ENCODE measurements at regions not wholly inside any gene's neighbourhood (a gene's known extent, or its start where the extent isn't known, plus 50 kb on each side); places are given as distances from the start of the nearest gene placed in this dataset.

DNA sequence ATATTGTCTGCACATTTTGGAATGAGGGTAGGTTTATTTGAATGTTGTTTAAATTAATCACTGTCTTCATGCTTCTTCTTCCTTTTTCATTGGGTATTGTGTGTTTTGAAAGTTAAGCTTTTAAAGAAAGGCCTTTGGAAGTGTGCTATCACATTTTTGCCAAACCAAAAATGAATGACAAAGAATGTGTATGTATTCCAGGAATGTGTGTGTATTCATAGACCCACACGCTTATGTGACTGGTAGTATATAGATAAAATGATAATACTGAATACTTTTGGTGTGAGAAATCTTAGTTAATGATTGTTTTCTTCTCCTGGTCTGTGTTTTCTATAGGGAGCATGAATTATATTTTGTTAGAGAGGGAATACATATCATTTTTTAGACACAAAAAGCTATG, 404.4 kb downstream of the TLL1 start:
- DNase-seq: no peak
- no peaks in the 10 kb centered on the region for H3K9me2 ChIP-seq (replicated peaks; ENCODE audit: insufficient read depth, low read length)

DNA sequence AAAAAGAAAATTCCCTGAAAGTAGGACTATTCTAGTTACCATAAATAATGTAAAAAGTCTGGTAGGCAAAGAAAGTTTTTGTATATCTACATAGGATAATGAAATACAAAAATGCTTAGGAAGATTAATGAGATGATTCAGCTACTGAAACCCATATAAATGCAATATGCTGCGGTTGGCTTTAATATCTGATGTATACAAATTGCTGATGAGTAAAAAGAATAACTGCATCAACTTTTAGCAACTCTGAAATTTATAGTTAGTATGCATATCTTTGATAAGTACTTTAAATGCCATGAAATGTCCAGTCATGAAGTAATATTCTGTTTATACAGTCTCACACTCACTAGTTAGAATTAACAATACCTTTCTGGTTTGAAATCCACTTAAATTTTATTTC, 404.8 kb downstream of the TLL1 start:
- Histone ChIP-seq H3K4me2 (ENCODE audit: low read depth, low read length, poor library complexity, severe bottlenecking) (no peak overlapping the region), H2AFZ (ENCODE audit: low read length) (no peak overlapping the region), H3K79me2 (ENCODE audit: low read length) (no peaks in the 10 kb centered on the region), H4K20me1 (ENCODE audit: insufficient read depth, low read depth, low read length) (no peaks in the 10 kb centered on the region), H3K9me3 (ENCODE audit: low read length) (peaks cover 26% of the 10 kb centered on the region), H3K27me3 (ENCODE audit: low read length) (no peaks in the 10 kb centered on the region), H3K36me3 (ENCODE audit: insufficient read depth, low read length) (no peaks in the 10 kb centered on the region), H3K9me2 (replicated peaks; ENCODE audit: insufficient read depth, low read length) (no peaks in the 10 kb centered on the region), H3K27ac (ENCODE audit: low read length) (no peak overlapping the region), H3K4me1 (ENCODE audit: low read length) (no peaks in the 10 kb centered on the region), H3K4me3 (ENCODE audit: low read length) (no peak overlapping the region), H3K9ac (ENCODE audit: low read length) (no peak overlapping the region)
- DNase-seq: no peak

More for the DNA sequence above, 404.4 kb downstream of the TLL1 start:
- Histone ChIP-seq H3K4me1 (ENCODE audit: low read length) (no peaks in the 10 kb centered on the region), H3K27me3 (ENCODE audit: low read length) (no peaks in the 10 kb centered on the region), H3K79me2 (ENCODE audit: low read length) (no peaks in the 10 kb centered on the region), H2AFZ (ENCODE audit: low read length) (no peak overlapping the region), H3K4me3 (ENCODE audit: low read length) (no peak overlapping the region), H3K9ac (ENCODE audit: low read length) (no peak overlapping the region), H3K27ac (ENCODE audit: low read length) (no peak overlapping the region), H3K4me2 (ENCODE audit: low read depth, low read length, poor library complexity, severe bottlenecking) (no peak overlapping the region), H3K36me3 (ENCODE audit: insufficient read depth, low read length) (no peaks in the 10 kb centered on the region), H4K20me1 (ENCODE audit: insufficient read depth, low read depth, low read length) (no peaks in the 10 kb centered on the region), H3K9me3 (ENCODE audit: low read length) (peaks cover 22% of the 10 kb centered on the region)

DNA sequence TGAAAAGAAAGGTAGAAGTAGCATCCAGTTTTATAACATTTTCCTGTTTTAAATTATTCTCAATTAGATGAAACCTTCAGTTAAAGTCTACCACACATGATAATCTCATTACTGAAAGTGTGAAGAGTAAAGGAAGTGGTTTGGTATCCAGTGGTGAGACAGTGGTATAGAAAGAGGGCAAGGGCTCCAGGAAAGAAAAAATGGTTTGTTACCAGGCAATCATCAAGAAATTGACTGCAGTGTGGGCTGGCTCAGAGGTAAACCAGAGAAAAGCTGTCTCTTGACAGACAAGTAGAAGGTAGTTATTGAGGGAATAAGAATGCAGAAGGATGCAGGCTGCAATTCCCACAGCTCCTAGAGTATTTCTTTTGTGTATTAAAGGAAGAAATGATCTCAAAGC, 406.2 kb downstream of the TLL1 start:
- H3K9ac ChIP-seq (ENCODE audit: low read length): no peak overlapping the region
- H3K9me3 ChIP-seq (ENCODE audit: low read length): peaks cover 35% of the 10 kb centered on the region
- no peaks in the 10 kb centered on the region for H3K36me3 ChIP-seq (ENCODE audit: insufficient read depth, low read length)
- DNase-seq: no peak
- H2AFZ ChIP-seq (ENCODE audit: low read length): no peak overlapping the region
- no peaks in the 10 kb centered on the region for H3K27me3 ChIP-seq (ENCODE audit: low read length)
- H3K4me1 ChIP-seq (ENCODE audit: low read length): no peaks in the 10 kb centered on the region
- H3K4me2 ChIP-seq (ENCODE audit: low read depth, low read length, poor library complexity, severe bottlenecking): no peak overlapping the region
- no peaks in the 10 kb centered on the region for H3K9me2 ChIP-seq (replicated peaks; ENCODE audit: insufficient read depth, low read length)
- no peaks in the 10 kb centered on the region for H4K20me1 ChIP-seq (ENCODE audit: insufficient read depth, low read depth, low read length)
- H3K27ac ChIP-seq (ENCODE audit: low read length): no peak overlapping the region
- H3K79me2 ChIP-seq (ENCODE audit: low read length): no peaks in the 10 kb centered on the region
- H3K4me3 ChIP-seq (ENCODE audit: low read length): no peak overlapping the region

DNA sequence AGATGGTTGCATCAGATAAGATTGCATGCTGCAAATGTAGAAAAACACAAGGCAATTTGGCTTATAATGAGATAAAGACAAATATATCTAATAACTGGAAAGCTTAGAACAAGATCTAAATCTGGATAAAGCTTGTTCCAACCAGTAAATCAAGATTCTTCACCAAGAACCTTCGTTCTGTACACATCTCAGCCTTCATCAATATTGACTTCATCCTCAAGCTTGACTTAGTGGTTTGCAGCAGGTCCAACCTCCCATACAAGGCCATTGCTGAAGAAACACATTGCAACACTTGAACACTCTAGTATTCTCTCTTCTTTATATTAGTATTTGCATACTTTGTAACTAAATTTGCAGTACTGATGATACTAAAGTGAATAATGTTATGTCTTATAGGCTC, 407.6 kb downstream of the TLL1 start:
- H3K9ac ChIP-seq (ENCODE audit: low read length): no peak overlapping the region
- no peak overlapping the region for H3K4me3 ChIP-seq (ENCODE audit: low read length)
- H3K79me2 ChIP-seq (ENCODE audit: low read length): no peaks in the 10 kb centered on the region
- no peaks in the 10 kb centered on the region for H3K4me1 ChIP-seq (ENCODE audit: low read length)
- H3K4me2 ChIP-seq (ENCODE audit: low read depth, low read length, poor library complexity, severe bottlenecking): no peak overlapping the region
- no peak overlapping the region for H2AFZ ChIP-seq (ENCODE audit: low read length)
- H3K36me3 ChIP-seq (ENCODE audit: insufficient read depth, low read length): no peaks in the 10 kb centered on the region
- DNase-seq: no peak
- H3K9me2 ChIP-seq (replicated peaks; ENCODE audit: insufficient read depth, low read length): no peaks in the 10 kb centered on the region
- no peaks in the 10 kb centered on the region for H3K27me3 ChIP-seq (ENCODE audit: low read length)
- no peak overlapping the region for H3K27ac ChIP-seq (ENCODE audit: low read length)
- peaks cover 41% of the 10 kb centered on the region for H3K9me3 ChIP-seq (ENCODE audit: low read length)
- no peaks in the 10 kb centered on the region for H4K20me1 ChIP-seq (ENCODE audit: insufficient read depth, low read depth, low read length)

DNA sequence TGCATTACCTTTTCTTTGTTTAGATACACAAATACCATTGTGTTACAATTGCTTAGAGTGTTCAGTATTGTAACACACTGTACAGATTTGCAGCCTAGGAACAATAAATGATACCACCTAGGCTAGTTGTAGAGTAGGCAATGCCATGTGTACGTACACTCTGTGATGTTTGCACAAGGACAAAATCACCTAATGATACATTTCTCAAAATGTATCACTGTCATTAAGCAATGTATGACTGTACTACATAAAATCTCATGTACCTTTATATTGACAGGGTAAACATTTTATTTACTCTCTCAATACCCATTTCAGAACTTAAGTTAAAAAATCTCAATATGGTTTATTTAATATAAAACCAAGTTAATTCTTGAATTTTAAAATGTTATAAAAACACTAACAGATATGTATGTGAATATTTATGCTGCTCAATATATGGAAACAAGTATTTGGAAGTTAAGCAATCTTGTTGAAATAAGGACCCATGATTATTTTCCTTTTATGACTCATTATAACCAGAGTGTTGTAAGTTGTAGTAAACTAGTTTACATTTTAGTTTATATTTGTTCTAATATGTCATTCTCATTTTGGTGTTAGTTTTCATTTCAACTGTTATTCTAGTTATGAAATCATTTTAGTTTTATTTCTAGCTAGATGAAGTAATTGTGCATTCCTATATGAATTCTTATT, 409.2 kb downstream of the TLL1 start:
- no peak overlapping the region for H2AFZ ChIP-seq (ENCODE audit: low read length)
- H4K20me1 ChIP-seq (ENCODE audit: insufficient read depth, low read depth, low read length): no peaks in the 10 kb centered on the region
- no peak overlapping the region for H3K4me3 ChIP-seq (ENCODE audit: low read length)
- H3K4me1 ChIP-seq (ENCODE audit: low read length): no peaks in the 10 kb centered on the region
- no peak overlapping the region for H3K9ac ChIP-seq (ENCODE audit: low read length)
- no peak for DNase-seq
- H3K36me3 ChIP-seq (ENCODE audit: insufficient read depth, low read length): no peaks in the 10 kb centered on the region
- H3K79me2 ChIP-seq (ENCODE audit: low read length): no peaks in the 10 kb centered on the region
- H3K9me2 ChIP-seq (replicated peaks; ENCODE audit: insufficient read depth, low read length): no peaks in the 10 kb centered on the region
- no peaks in the 10 kb centered on the region for H3K27me3 ChIP-seq (ENCODE audit: low read length)
- no peak overlapping the region for H3K27ac ChIP-seq (ENCODE audit: low read length)
- H3K9me3 ChIP-seq (ENCODE audit: low read length): peaks cover 48% of the 10 kb centered on the region
- H3K4me2 ChIP-seq (ENCODE audit: low read depth, low read length, poor library complexity, severe bottlenecking): no peak overlapping the region

DNA sequence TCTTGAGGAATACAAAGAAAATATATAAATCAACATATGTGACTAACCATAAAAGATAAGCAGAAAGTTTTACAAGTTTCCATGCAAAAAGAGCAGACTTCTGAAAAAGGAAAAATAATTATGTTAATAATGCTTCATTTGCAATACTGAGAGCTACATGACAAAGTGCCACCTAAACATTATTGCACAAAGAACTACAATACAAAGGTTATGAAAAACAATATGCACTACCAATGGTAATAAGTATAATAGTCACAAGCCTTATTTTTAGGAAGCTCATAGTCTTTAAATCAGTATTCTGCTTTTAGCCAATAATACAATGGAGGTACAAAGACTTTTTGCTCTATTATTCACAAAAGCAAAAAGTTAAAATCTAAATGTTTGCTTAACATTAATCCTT, 411.2 kb downstream of the TLL1 start:
- peaks cover 52% of the 10 kb centered on the region for H3K9me3 ChIP-seq (ENCODE audit: low read length)
- H3K4me3 ChIP-seq (ENCODE audit: low read length): no peak overlapping the region
- no peak overlapping the region for H3K9ac ChIP-seq (ENCODE audit: low read length)
- H2AFZ ChIP-seq (ENCODE audit: low read length): no peak overlapping the region
- no peaks in the 10 kb centered on the region for H3K36me3 ChIP-seq (ENCODE audit: insufficient read depth, low read length)
- H3K4me2 ChIP-seq (ENCODE audit: low read depth, low read length, poor library complexity, severe bottlenecking): no peak overlapping the region
- H3K9me2 ChIP-seq (replicated peaks; ENCODE audit: insufficient read depth, low read length): no peaks in the 10 kb centered on the region
- H3K27ac ChIP-seq (ENCODE audit: low read length): no peak overlapping the region
- no peaks in the 10 kb centered on the region for H3K4me1 ChIP-seq (ENCODE audit: low read length)
- no peak for DNase-seq
- no peaks in the 10 kb centered on the region for H3K27me3 ChIP-seq (ENCODE audit: low read length)
- no peaks in the 10 kb centered on the region for H4K20me1 ChIP-seq (ENCODE audit: insufficient read depth, low read depth, low read length)
- H3K79me2 ChIP-seq (ENCODE audit: low read length): no peaks in the 10 kb centered on the region

DNA sequence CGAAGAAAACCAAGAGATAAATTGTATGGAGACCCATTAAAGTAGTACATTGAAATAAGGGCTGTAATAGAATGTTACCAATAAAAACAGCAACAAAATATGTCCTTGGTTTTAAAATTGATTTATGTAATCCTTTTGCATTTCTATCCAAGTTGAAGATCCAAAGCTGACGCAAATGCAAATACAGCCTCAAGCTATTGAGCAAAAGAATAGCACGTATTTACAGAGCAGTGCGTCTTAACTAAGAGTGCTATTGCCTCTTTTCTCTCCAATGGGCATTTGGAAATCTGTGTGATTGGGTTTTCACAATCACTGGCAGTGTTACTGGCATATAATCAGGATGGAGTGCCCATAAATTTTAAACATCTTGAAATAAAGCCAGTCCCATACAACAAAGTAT, 417.4 kb downstream of the TLL1 start:
- Histone ChIP-seq H3K4me1 (ENCODE audit: low read length) (no peaks in the 10 kb centered on the region), H3K27ac (ENCODE audit: low read length) (no peak overlapping the region), H3K9me3 (ENCODE audit: low read length) (peaks cover 58% of the 10 kb centered on the region), H3K27me3 (ENCODE audit: low read length) (no peaks in the 10 kb centered on the region), H2AFZ (ENCODE audit: low read length) (no peak overlapping the region), H4K20me1 (ENCODE audit: insufficient read depth, low read depth, low read length) (no peaks in the 10 kb centered on the region), H3K9ac (ENCODE audit: low read length) (no peak overlapping the region), H3K36me3 (ENCODE audit: insufficient read depth, low read length) (no peaks in the 10 kb centered on the region), H3K79me2 (ENCODE audit: low read length) (no peaks in the 10 kb centered on the region), H3K4me2 (ENCODE audit: low read depth, low read length, poor library complexity, severe bottlenecking) (no peak overlapping the region), H3K4me3 (ENCODE audit: low read length) (no peak overlapping the region), H3K9me2 (replicated peaks; ENCODE audit: insufficient read depth, low read length) (no peaks in the 10 kb centered on the region)
- DNase-seq: no peak

DNA sequence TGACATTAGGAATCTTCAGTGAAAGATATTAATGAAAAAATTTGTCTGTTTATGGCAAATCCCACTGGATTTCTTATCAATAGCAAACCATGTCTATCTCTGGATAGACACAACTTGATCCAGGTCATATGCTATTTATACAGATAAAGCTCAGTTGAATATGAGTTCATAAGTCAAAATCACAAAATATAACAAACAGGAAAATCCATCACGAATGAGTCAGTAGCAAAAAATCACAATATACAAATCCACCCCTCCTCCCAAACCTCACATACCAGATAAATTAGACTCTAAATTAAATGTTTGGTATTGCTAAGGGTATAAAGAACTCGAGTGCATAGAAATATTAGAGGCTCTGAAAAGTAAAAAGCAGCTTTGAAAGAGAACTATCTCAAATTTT, 420.5 kb downstream of the TLL1 start:
- Histone ChIP-seq H3K4me3 (ENCODE audit: low read length) (no peak overlapping the region), H3K4me2 (ENCODE audit: low read depth, low read length, poor library complexity, severe bottlenecking) (no peak overlapping the region), H3K36me3 (ENCODE audit: insufficient read depth, low read length) (no peaks in the 10 kb centered on the region), H4K20me1 (ENCODE audit: insufficient read depth, low read depth, low read length) (no peaks in the 10 kb centered on the region), H2AFZ (ENCODE audit: low read length) (no peak overlapping the region), H3K9me2 (replicated peaks; ENCODE audit: insufficient read depth, low read length) (no peaks in the 10 kb centered on the region), H3K9me3 (ENCODE audit: low read length) (peaks cover 50% of the 10 kb centered on the region), H3K27ac (ENCODE audit: low read length) (no peak overlapping the region), H3K27me3 (ENCODE audit: low read length) (no peaks in the 10 kb centered on the region), H3K79me2 (ENCODE audit: low read length) (no peaks in the 10 kb centered on the region), H3K9ac (ENCODE audit: low read length) (no peak overlapping the region), H3K4me1 (ENCODE audit: low read length) (no peaks in the 10 kb centered on the region)
- DNase-seq: no peak
